ENCODE measurements at regions not wholly inside any gene's neighbourhood (a gene's known extent, or its start where the extent isn't known, plus 50 kb on each side); places are given as distances from the start of the nearest gene placed in this dataset.
"Not testable (repeated sequence)": the region's sequence is repeated elsewhere in the genome, so short reads cannot be mapped to it uniquely, and the experiment has no call there.

GRCh38 chr17:55990332-55991006 is 162.8 kb upstream of the ANKFN1 start:
- no peak overlapping the region for H4K5ac ChIP-seq (ENCODE audit: low read length)
- no peak overlapping the region for H3K56ac ChIP-seq (ENCODE audit: low read length)
- H2BK120ac ChIP-seq (ENCODE audit: low read depth, low read length), result no peak overlapping the region
- H2BK5ac ChIP-seq (ENCODE audit: low read length), result no peak overlapping the region
- no peak overlapping the region for H3K18ac ChIP-seq (ENCODE audit: low read length)
- H3K36me3 ChIP-seq (ENCODE audit: control insufficient read depth, insufficient read depth, low read length), result no peaks in the 10 kb centered on the region
- no peaks in the 10 kb centered on the region for H3K27me3 ChIP-seq (ENCODE audit: insufficient read depth, low read length, poor library complexity)
- no peak overlapping the region for H3K4me2 ChIP-seq (ENCODE audit: low read length)
- DNase-seq, result peak; percentile 75
- no peak overlapping the region for H3K23ac ChIP-seq (ENCODE audit: low read length)
- H4K8ac ChIP-seq (ENCODE audit: low read depth, low read length), result no peak overlapping the region
- no peak overlapping the region for H3K4me3 ChIP-seq (ENCODE audit: low read length)
- H3K4me1 ChIP-seq (ENCODE audit: control insufficient read depth, low read depth, low read length), result peaks cover 3% of the 10 kb centered on the region
- no peak overlapping the region for H3K27ac ChIP-seq (ENCODE audit: low read depth, low read length)
- H2AK5ac ChIP-seq (ENCODE audit: low read length), result no peak overlapping the region
- no CpG with 5 or more reads among the region's 10 CpGs for WGBS (ENCODE audit: extremely low coverage, insufficient coverage, low lambda C conversion rate)
- no peak overlapping the region for H3K9ac ChIP-seq (ENCODE audit: low read length)
- H3K79me2 ChIP-seq (ENCODE audit: control insufficient read depth, insufficient read depth, low read length), result no peaks in the 10 kb centered on the region
- H3K79me1 ChIP-seq (ENCODE audit: low read length), result no peaks in the 10 kb centered on the region
- no peak overlapping the region for H2BK15ac ChIP-seq (replicated peaks; ENCODE audit: low read depth)
- no peak overlapping the region for H3K4ac ChIP-seq (ENCODE audit: low read depth, low read length)

DNA sequence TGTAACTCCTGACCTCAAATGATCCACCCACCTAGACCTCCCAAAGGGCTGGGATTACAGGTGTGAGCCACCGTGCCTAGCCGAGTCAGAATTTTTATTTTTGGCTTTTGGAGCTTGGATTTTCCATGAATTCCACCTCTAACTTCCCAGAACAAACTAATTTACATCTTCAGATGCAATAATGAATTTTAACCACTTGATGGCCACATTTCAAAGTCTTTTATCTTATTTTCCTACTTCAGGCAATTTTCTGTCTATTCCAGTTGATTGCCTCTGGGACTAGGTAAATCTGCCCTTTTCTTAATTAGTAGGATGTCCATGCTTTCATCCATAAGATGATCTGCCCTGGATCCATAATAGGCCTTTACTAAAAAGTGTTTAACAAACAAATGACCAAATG is 156.4 kb upstream of the ANKFN1 start:
- no peak overlapping the region for H4K8ac ChIP-seq (ENCODE audit: low read depth, low read length)
- no peak overlapping the region for H2AK5ac ChIP-seq (ENCODE audit: low read length)
- no peak overlapping the region for H3K23ac ChIP-seq (ENCODE audit: low read length)
- no peaks in the 10 kb centered on the region for H3K79me2 ChIP-seq (ENCODE audit: control insufficient read depth, insufficient read depth, low read length)
- H3K36me3 ChIP-seq (ENCODE audit: control insufficient read depth, insufficient read depth, low read length), result no peaks in the 10 kb centered on the region
- no peaks in the 10 kb centered on the region for H3K27me3 ChIP-seq (ENCODE audit: insufficient read depth, low read length, poor library complexity)
- DNase-seq, result no peak
- no peaks in the 10 kb centered on the region for H3K79me1 ChIP-seq (ENCODE audit: low read length)
- H3K4me3 ChIP-seq (ENCODE audit: low read length), result no peak overlapping the region
- no peak overlapping the region for H3K27ac ChIP-seq (ENCODE audit: low read depth, low read length)
- no peak overlapping the region for H2BK120ac ChIP-seq (ENCODE audit: low read depth, low read length)
- H3K56ac ChIP-seq (ENCODE audit: low read length), result no peak overlapping the region
- no peak overlapping the region for H4K5ac ChIP-seq (ENCODE audit: low read length)
- no peak overlapping the region for H3K4me2 ChIP-seq (ENCODE audit: low read length)
- H3K4me1 ChIP-seq (ENCODE audit: control insufficient read depth, low read depth, low read length), result no peaks in the 10 kb centered on the region
- no peak overlapping the region for H3K9ac ChIP-seq (ENCODE audit: low read length)
- H3K18ac ChIP-seq (ENCODE audit: low read length), result no peak overlapping the region
- no peak overlapping the region for H2BK15ac ChIP-seq (replicated peaks; ENCODE audit: low read depth)
- H2BK5ac ChIP-seq (ENCODE audit: low read length), result no peak overlapping the region
- H3K4ac ChIP-seq (ENCODE audit: low read depth, low read length), result no peak overlapping the region
- no CpG with 5 or more reads among the region's 2 CpGs for WGBS (ENCODE audit: extremely low coverage, insufficient coverage, low lambda C conversion rate)

- H2BK15ac ChIP-seq (replicated peaks; ENCODE audit: low read depth), result no peak overlapping the region
- H2AK5ac ChIP-seq (ENCODE audit: low read length), result no peak overlapping the region
- no peaks in the 10 kb centered on the region for H3K36me3 ChIP-seq (ENCODE audit: control insufficient read depth, insufficient read depth, low read length)
- H3K4ac ChIP-seq (ENCODE audit: low read depth, low read length), result no peak overlapping the region
- no peak overlapping the region for H3K23ac ChIP-seq (ENCODE audit: low read length)
- H3K4me2 ChIP-seq (ENCODE audit: low read length), result no peak overlapping the region
- no peaks in the 10 kb centered on the region for H3K79me2 ChIP-seq (ENCODE audit: control insufficient read depth, insufficient read depth, low read length)
- H4K5ac ChIP-seq (ENCODE audit: low read length), result no peak overlapping the region
- no peak overlapping the region for H4K8ac ChIP-seq (ENCODE audit: low read depth, low read length)
- H2BK5ac ChIP-seq (ENCODE audit: low read length), result no peak overlapping the region
- no peaks in the 10 kb centered on the region for H3K79me1 ChIP-seq (ENCODE audit: low read length)
- no peaks in the 10 kb centered on the region for H3K4me1 ChIP-seq (ENCODE audit: control insufficient read depth, low read depth, low read length)
- DNase-seq, result no peak
- no CpG with 5 or more reads among the region's 3 CpGs for WGBS (ENCODE audit: extremely low coverage, insufficient coverage, low lambda C conversion rate)
- no peak overlapping the region for H2BK120ac ChIP-seq (ENCODE audit: low read depth, low read length)
- H3K27ac ChIP-seq (ENCODE audit: low read depth, low read length), result no peak overlapping the region
- H3K9ac ChIP-seq (ENCODE audit: low read length), result no peak overlapping the region
- H3K27me3 ChIP-seq (ENCODE audit: insufficient read depth, low read length, poor library complexity), result no peaks in the 10 kb centered on the region
- no peak overlapping the region for H3K4me3 ChIP-seq (ENCODE audit: low read length)
- no peak overlapping the region for H3K56ac ChIP-seq (ENCODE audit: low read length)
- H3K18ac ChIP-seq (ENCODE audit: low read length), result no peak overlapping the region
These were observed 152.9 kb upstream of the ANKFN1 start for GRCh38 chr17:56000411-56000810.

DNA sequence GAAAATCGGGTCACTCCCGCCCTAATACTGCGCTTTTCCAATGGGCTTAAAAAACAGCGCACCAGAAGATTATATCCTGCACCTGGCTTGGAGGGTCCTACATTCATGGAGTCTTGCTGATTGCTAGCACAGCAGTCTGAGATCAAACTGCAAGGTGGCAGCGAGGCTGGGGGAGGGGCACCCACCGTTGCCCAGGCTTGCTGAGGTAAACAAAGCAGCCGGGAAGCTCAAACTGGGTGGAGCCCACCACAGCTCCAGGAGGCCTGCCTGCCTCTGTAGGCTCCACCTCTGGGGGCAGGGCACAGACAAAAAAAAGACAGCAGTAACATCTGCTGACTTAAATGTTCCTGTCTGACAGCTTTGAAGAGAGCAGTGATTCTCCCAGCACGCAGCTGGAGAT is 150.6 kb upstream of the ANKFN1 start:
- DNase-seq; H2BK15ac ChIP-seq (replicated peaks; ENCODE audit: low read depth); H3K79me2 ChIP-seq (ENCODE audit: control insufficient read depth, insufficient read depth, low read length); H3K9ac ChIP-seq (ENCODE audit: low read length); H3K4me3 ChIP-seq (ENCODE audit: low read length); H3K18ac ChIP-seq (ENCODE audit: low read length); H3K56ac ChIP-seq (ENCODE audit: low read length); H3K79me1 ChIP-seq (ENCODE audit: low read length); H3K4ac ChIP-seq (ENCODE audit: low read depth, low read length); H2AK5ac ChIP-seq (ENCODE audit: low read length); H3K27me3 ChIP-seq (ENCODE audit: insufficient read depth, low read length, poor library complexity); H4K8ac ChIP-seq (ENCODE audit: low read depth, low read length); H3K4me1 ChIP-seq (ENCODE audit: control insufficient read depth, low read depth, low read length); H2BK120ac ChIP-seq (ENCODE audit: low read depth, low read length); H3K36me3 ChIP-seq (ENCODE audit: control insufficient read depth, insufficient read depth, low read length); H4K5ac ChIP-seq (ENCODE audit: low read length); H2BK5ac ChIP-seq (ENCODE audit: low read length); H3K4me2 ChIP-seq (ENCODE audit: low read length); H3K27ac ChIP-seq (ENCODE audit: low read depth, low read length); H3K23ac ChIP-seq (ENCODE audit: low read length): not testable (repeated sequence)
- no CpG with 5 or more reads among the region's 8 CpGs for WGBS (ENCODE audit: extremely low coverage, insufficient coverage, low lambda C conversion rate)

GRCh38 chr17:56009795-56010651 is 143.3 kb upstream of the ANKFN1 start:
- H3K4me1 ChIP-seq (ENCODE audit: control insufficient read depth, low read depth, low read length), result no peaks in the 10 kb centered on the region
- H4K8ac ChIP-seq (ENCODE audit: low read depth, low read length), result no peak overlapping the region
- no peaks in the 10 kb centered on the region for H3K27me3 ChIP-seq (ENCODE audit: insufficient read depth, low read length, poor library complexity)
- no peaks in the 10 kb centered on the region for H3K79me1 ChIP-seq (ENCODE audit: low read length)
- no peak overlapping the region for H3K4me2 ChIP-seq (ENCODE audit: low read length)
- no peak overlapping the region for H3K18ac ChIP-seq (ENCODE audit: low read length)
- no peak overlapping the region for H2BK5ac ChIP-seq (ENCODE audit: low read length)
- no peak overlapping the region for H3K56ac ChIP-seq (ENCODE audit: low read length)
- H3K4me3 ChIP-seq (ENCODE audit: low read length), result no peak overlapping the region
- DNase-seq, result peak; percentile 29
- H3K4ac ChIP-seq (ENCODE audit: low read depth, low read length), result no peak overlapping the region
- H3K79me2 ChIP-seq (ENCODE audit: control insufficient read depth, insufficient read depth, low read length), result no peaks in the 10 kb centered on the region
- WGBS (ENCODE audit: extremely low coverage, insufficient coverage, low lambda C conversion rate), result no CpG with 5 or more reads among the region's 5 CpGs
- H2AK5ac ChIP-seq (ENCODE audit: low read length), result no peak overlapping the region
- H3K23ac ChIP-seq (ENCODE audit: low read length), result no peak overlapping the region
- H3K27ac ChIP-seq (ENCODE audit: low read depth, low read length), result no peak overlapping the region
- H3K36me3 ChIP-seq (ENCODE audit: control insufficient read depth, insufficient read depth, low read length), result no peaks in the 10 kb centered on the region
- no peak overlapping the region for H2BK15ac ChIP-seq (replicated peaks; ENCODE audit: low read depth)
- H4K5ac ChIP-seq (ENCODE audit: low read length), result no peak overlapping the region
- H2BK120ac ChIP-seq (ENCODE audit: low read depth, low read length), result no peak overlapping the region
- H3K9ac ChIP-seq (ENCODE audit: low read length), result no peak overlapping the region

All from mesendoderm (in vitro differentiated cells).